ENCODE measurements at regions not wholly inside any gene's neighbourhood (a gene's known extent, or its start where the extent isn't known, plus 50 kb on each side); places are given as distances from the start of the nearest gene placed in this dataset.

DNA sequence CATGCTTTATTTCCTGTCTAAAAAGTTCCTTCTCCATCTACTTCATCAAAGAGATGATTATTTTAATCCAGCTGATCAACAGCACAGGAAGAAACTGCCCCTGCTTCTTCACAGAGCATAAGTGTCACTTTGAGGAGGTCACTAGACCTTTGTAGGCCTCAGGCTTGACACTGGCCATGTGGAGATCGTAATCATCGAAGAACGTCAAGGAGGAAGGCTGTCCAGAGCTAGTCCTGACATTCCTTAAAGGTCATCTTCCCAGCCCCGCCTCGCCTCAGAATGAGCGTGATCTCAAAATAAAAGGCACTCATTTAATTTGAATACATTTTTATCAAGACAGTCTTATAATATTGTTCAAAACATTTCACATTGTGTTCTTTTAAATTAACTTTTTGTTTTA lies 445.7 kb upstream of the CDH4 start:
- H3K9me3 Mint-ChIP-seq: peaks cover under 1% of the 10 kb centered on the region
- H3K27ac Mint-ChIP-seq: no peak overlapping the region
- no peaks in the 10 kb centered on the region for H3K36me3 Mint-ChIP-seq (ENCODE audit: low read depth)
- no peak overlapping the region for H3K4me3 Mint-ChIP-seq
- DNase-seq: no peak
- H3K4me1 Mint-ChIP-seq (ENCODE audit: low read depth): no peaks in the 10 kb centered on the region
- peaks cover 5% of the 10 kb centered on the region for H3K27me3 Mint-ChIP-seq

DNA sequence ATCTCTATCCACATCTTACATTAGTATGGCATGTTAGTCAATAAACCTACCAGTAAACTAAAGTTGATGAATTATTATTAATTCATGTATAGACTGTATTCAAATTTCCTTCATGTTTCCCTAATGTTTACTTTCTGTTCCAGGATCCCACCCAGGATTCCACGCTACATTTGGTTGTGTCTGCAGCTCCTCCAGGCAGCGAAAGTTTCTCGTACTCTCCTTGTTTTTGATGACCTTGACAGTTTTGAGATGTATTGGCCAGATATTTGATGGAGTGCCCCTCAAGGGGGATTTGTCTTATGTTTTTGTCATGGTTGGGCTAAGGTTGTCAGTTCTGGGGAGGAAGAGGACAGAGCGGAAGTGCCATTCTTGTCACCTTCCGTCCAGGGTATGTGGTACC lies 445.2 kb upstream of the CDH4 start:
- H3K27ac Mint-ChIP-seq: no peak overlapping the region
- peaks cover 5% of the 10 kb centered on the region for H3K27me3 Mint-ChIP-seq
- no peaks in the 10 kb centered on the region for H3K9me3 Mint-ChIP-seq
- no peak for DNase-seq
- H3K4me1 Mint-ChIP-seq (ENCODE audit: low read depth): no peaks in the 10 kb centered on the region
- H3K4me3 Mint-ChIP-seq: no peak overlapping the region
- no peaks in the 10 kb centered on the region for H3K36me3 Mint-ChIP-seq (ENCODE audit: low read depth)

DNA sequence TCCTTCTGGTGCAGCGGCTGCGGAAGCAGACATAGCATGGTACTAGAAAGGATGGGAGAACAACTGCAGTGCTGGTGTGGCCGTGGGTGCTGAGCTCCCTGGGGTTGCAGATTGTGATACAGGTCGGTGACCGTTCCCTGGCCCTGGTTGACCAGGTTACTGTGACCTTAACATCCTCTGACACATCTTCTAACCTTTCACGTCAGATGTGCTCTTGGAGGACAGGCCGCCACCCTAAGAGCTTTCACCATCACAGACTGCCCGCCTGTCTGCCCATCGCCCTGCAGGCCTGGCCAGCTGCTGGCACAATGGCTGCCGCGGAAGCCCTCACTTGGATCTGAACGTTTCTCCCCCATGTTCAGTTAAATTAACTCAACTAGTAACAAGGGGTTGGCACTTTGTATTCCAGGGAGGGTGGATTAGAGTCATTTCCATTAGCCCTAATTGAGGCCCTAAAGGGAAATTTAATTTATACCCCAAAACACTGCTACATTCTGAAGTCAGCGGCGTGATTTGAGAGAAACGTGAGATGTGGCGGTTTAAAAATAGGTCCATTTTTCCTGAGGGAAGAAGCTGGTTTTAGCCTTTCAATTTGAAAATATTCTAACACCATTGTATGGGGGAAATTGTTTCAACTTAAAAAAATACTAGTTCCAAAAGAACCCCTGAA lies 443.9 kb upstream of the CDH4 start:
- no peak overlapping the region for H3K4me3 Mint-ChIP-seq

DNA sequence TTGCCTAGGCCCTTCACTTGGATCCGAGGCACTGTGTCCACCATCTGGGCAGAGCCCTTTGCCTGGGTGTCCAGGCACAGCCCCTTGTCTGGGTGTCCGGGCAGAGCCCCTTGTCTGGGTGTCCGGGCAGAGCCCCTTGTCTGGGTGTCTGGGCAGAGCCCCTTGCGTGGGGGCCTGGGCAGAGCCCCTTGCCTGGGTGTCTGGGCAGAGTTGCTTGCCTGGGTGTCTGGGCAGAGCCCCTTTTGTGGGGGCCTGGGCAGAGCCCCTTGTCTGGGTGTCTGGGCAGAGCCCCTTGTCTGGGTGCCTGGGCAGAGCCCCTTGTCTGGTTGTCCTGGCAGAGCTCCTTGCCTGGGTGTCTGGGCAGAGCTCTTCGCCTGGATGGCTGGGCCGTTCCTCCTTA lies 443.4 kb upstream of the CDH4 start:
- no peak overlapping the region for H3K27ac Mint-ChIP-seq
- H3K4me1 Mint-ChIP-seq (ENCODE audit: low read depth): no peaks in the 10 kb centered on the region
- peaks cover 5% of the 10 kb centered on the region for H3K27me3 Mint-ChIP-seq
- peaks cover 2% of the 10 kb centered on the region for H3K9me3 Mint-ChIP-seq
- no peak overlapping the region for H3K4me3 Mint-ChIP-seq
- DNase-seq: no peak
- no peaks in the 10 kb centered on the region for H3K36me3 Mint-ChIP-seq (ENCODE audit: low read depth)

More for the DNA sequence above, 443.9 kb upstream of the CDH4 start:
- no peak for DNase-seq
- peaks cover 5% of the 10 kb centered on the region for H3K27me3 Mint-ChIP-seq
- H3K27ac Mint-ChIP-seq: no peak overlapping the region
- no peaks in the 10 kb centered on the region for H3K36me3 Mint-ChIP-seq (ENCODE audit: low read depth)
- H3K9me3 Mint-ChIP-seq: peaks cover 2% of the 10 kb centered on the region
- no peaks in the 10 kb centered on the region for H3K4me1 Mint-ChIP-seq (ENCODE audit: low read depth)

DNA sequence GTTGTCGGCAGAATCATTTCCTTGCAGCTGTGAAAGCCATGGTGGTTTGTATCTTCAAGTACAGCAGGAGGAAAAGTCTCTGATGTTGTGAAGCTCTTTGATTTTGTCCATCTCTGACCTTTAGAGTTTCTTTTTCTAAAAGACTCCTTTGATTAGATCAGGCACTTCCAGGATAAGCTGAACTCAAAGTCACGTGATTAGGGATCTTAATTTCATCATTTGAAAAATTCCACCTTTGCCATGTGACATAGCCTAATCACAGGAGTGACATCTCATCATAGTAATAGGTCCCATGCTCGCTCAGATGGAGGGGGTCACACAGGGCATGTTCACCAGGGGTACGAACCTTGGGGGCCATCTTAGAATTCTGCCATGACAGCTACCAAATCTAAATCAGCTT lies 441.5 kb upstream of the CDH4 start:
- Mint-ChIP-seq H3K27ac (no peak overlapping the region), H3K4me3 (no peak overlapping the region), H3K4me1 (ENCODE audit: low read depth) (no peaks in the 10 kb centered on the region), H3K27me3 (peaks cover 5% of the 10 kb centered on the region), H3K9me3 (peaks cover 2% of the 10 kb centered on the region), H3K36me3 (ENCODE audit: low read depth) (no peaks in the 10 kb centered on the region)
- no peak for DNase-seq

DNA sequence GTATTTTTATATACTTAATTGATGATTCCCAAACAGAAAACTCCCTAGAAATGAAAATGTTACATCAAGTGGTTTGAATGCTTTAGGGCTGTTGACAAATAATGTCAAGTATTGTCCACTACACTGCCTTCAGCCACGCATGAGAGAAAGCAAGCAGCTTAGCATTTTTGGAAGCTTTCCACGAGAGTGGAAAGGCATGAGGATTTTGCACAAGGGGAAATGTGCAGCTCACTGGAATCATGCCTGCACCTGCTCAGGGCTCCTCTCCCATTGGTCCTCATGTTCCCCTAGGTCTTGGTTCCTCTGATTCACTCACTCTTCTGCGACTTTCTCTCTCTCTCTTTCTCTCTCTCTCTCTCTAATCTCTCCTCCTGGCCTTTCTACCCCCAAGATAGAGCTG lies 439.5 kb upstream of the CDH4 start:
- Mint-ChIP-seq H3K27ac (no peak overlapping the region), H3K4me3 (no peak overlapping the region), H3K9me3 (peaks cover 2% of the 10 kb centered on the region), H3K4me1 (ENCODE audit: low read depth) (no peaks in the 10 kb centered on the region), H3K36me3 (ENCODE audit: low read depth) (no peaks in the 10 kb centered on the region), H3K27me3 (no peaks in the 10 kb centered on the region)
- no peak for DNase-seq

DNA sequence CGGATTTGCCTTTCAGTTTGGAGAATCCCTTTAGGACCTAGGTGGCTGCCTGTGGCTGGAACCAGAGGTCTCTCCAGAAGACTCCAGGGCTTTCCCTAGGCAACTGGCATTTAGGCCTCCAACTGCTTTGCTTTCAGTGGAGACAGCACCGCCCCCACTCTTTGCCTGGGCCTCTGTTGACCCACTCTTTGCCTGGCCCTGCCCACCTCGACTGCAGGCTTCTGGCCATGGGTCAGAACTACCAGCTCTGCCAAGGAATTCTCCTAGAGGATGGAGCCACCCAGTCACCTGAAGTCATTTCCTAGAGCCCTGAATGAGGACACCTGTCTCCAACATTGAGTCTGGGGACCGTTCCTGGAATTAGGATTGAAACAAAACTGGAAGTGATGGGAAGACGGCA lies 439.0 kb upstream of the CDH4 start:
- Mint-ChIP-seq H3K27ac (no peak overlapping the region), H3K36me3 (ENCODE audit: low read depth) (no peaks in the 10 kb centered on the region), H3K9me3 (peaks cover 2% of the 10 kb centered on the region), H3K27me3 (no peaks in the 10 kb centered on the region), H3K4me1 (ENCODE audit: low read depth) (no peaks in the 10 kb centered on the region), H3K4me3 (no peak overlapping the region)
- DNase-seq: no peak

DNA sequence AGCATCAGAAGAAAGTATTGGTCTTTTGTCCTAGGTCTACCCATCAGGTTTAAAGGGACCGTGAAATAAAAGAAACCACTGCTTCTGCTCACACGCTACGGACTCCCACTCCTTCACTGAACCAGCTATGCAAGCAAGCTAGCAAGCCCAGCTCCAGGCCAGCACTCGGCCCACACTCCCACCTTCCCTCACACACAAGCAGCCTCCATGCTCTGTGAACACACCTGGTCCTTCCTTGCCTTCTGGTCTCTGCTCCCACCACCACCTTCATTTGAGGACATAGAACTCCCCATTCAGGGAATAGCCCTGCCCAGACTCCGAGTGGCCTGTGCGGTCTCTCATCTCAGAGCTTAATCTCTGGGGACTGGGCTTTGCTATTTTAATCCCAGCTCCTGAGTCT lies 436.4 kb upstream of the CDH4 start:
- no peak for DNase-seq
- Mint-ChIP-seq H3K4me3 (no peak overlapping the region), H3K4me1 (ENCODE audit: low read depth) (peaks cover 2% of the 10 kb centered on the region), H3K27me3 (peaks cover 9% of the 10 kb centered on the region), H3K36me3 (ENCODE audit: low read depth) (no peaks in the 10 kb centered on the region), H3K27ac (no peak overlapping the region), H3K9me3 (peaks cover 2% of the 10 kb centered on the region)

DNA sequence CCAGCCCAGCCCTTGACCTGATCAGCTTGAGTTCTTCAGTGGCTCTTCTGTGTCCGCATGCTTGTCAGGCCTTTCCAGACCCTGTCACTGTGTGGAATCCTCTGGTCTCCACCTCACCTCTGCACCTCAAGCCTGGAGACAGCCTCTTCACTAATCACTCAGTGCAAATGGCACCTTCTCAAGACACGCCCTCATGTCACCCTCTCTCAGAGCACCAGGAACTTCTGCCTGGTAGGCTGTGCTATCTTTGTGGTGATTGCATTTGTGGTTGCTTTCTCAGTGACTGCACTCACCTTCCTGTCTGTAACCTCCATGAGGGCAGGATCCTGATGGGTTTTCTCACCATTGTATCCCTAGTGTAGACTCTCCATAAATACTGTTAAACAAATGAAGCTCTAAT lies 435.2 kb upstream of the CDH4 start:
- peaks cover 5% of the 10 kb centered on the region for H3K4me1 Mint-ChIP-seq (ENCODE audit: low read depth)
- H3K36me3 Mint-ChIP-seq (ENCODE audit: low read depth): no peaks in the 10 kb centered on the region
- H3K4me3 Mint-ChIP-seq: no peak overlapping the region
- H3K9me3 Mint-ChIP-seq: peaks cover 2% of the 10 kb centered on the region
- H3K27me3 Mint-ChIP-seq: peaks cover 17% of the 10 kb centered on the region
- H3K27ac Mint-ChIP-seq: no peak overlapping the region
- DNase-seq: no peak

DNA sequence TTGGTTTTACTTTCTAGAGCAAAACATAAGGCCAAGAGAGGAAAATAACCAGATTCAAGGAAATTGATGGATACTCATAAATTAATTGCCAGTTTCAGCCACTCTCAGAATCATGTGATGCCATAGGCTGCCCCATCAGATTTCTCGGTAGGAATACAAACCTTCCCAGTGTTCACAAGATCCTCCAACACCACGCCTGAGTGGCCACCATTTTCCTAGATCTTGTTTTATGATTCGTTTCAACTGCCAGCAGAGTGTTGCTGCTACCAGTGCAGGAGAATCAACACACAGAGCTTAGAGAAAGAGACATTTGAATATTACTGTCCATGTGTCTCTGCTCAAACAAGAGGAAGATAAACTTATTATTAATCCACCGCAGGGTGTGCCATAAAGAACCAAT lies 434.2 kb upstream of the CDH4 start:
- no peak overlapping the region for H3K27ac Mint-ChIP-seq
- no peak for DNase-seq
- no peaks in the 10 kb centered on the region for H3K9me3 Mint-ChIP-seq
- peaks cover 21% of the 10 kb centered on the region for H3K27me3 Mint-ChIP-seq
- no peaks in the 10 kb centered on the region for H3K36me3 Mint-ChIP-seq (ENCODE audit: low read depth)
- H3K4me1 Mint-ChIP-seq (ENCODE audit: low read depth): peaks cover 5% of the 10 kb centered on the region
- H3K4me3 Mint-ChIP-seq: no peak overlapping the region

DNA sequence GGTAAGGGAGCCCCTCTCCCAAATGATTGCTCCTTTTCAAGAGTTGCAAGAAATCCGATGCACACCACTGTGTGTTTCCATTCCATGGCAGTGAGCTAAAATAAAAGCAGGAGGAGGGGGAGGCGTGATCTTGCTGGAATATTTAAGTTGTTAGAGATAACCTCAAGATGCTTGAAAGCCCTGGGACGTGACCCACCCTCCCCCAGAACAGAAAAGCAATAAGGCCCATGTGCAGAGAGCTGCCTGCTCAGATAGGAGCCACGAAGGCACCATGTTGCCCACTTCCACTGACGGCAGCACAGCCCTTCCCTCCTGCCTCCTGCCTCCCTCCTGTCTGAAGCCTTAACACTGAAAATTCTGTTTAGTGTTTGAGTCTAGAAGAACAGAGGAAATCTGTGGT lies 432.6 kb upstream of the CDH4 start:
- Mint-ChIP-seq H3K9me3 (no peaks in the 10 kb centered on the region), H3K4me3 (no peak overlapping the region), H3K4me1 (ENCODE audit: low read depth) (peaks cover 5% of the 10 kb centered on the region), H3K27ac (no peak overlapping the region), H3K36me3 (ENCODE audit: low read depth) (no peaks in the 10 kb centered on the region), H3K27me3 (peaks cover 25% of the 10 kb centered on the region)
- no peak for DNase-seq

DNA sequence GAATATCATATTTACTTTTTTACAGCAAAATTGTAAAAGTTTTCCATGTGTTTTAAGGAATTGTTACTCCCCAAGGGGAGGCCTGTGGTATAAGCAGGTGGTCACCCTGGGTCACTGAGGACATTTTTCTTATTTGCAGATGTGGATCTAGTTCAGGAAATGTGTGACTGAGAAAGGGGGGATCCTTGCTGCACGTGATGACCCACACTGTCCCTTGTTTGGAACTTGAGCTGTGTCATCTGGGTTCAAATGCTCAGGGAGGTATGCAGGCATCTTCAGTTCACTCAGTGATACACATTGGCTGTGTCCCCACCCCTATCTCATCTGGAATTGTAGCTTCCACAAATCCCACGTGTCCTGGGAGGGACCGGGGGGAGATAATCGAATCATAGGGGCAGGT lies 431.9 kb upstream of the CDH4 start:
- DNase-seq: no peak
- Mint-ChIP-seq H3K4me3 (no peak overlapping the region), H3K27me3 (peaks cover 25% of the 10 kb centered on the region), H3K9me3 (no peaks in the 10 kb centered on the region), H3K27ac (no peak overlapping the region), H3K36me3 (ENCODE audit: low read depth) (no peaks in the 10 kb centered on the region), H3K4me1 (ENCODE audit: low read depth) (peaks cover 5% of the 10 kb centered on the region)

DNA sequence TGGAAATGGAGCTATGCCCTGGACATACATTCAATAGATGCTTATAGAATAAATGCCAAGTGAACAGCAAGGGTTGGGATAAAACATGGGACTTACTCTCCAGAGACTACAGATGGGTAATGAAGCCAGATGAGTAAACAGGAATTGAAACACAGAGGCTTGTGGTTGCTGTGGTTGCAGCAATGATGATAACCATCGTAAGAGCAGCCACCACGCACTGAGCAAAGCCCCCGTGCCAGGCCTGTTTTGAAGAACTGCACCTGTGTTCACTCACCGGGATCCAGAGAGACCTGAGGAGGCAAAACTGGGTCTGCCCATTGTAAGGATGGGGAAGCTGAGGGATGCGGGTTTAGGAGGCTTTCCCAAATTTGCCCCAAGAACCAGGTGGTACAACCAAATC lies 431.1 kb upstream of the CDH4 start:
- DNase-seq: no peak
- Mint-ChIP-seq H3K4me1 (ENCODE audit: low read depth) (peaks cover 5% of the 10 kb centered on the region), H3K9me3 (no peaks in the 10 kb centered on the region), H3K36me3 (ENCODE audit: low read depth) (no peaks in the 10 kb centered on the region), H3K27ac (no peak overlapping the region), H3K4me3 (no peak overlapping the region), H3K27me3 (peaks cover 25% of the 10 kb centered on the region)

DNA sequence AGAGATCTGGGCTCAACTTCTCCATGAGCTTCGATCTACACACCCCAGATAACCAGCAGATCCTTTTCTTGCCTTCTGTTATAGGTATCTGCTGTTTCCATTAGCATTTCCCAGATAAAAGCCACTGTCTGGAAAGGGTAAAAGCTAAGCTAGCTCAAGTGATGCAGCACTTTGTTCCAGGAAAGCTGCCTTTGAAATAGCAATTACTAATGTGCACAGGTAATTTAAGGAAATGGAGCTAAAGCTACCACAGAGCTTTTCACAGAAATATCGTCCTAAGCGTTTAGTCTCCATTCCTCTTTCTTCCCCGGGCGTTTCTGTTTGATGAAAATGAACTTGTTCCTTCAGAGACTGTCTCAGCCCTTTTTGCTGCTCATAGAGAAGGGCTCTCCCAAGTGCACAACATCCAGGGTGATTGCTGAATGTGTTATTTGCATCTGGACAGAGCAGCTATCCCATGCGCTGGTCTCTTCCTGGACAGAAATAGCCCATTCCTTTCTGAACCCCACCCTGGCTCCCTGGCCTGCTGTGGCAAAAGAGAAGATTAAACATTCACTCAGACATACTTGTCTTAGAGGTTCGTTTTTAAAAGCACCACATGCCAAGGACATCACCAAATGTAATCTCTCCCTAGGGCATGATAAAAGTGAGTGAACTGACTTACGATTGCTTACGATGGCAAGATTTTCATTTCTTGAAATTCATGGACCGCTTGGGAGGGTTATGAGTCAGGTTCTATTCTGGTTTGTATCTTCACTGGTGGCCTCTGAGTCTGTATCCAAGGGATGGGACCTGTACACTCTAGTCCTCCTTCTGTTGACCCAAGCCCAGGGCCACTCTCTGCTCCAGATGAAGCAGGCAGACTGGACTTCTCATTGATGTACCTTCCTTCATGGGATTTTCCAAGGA lies 429.1 kb upstream of the CDH4 start:
- H3K4me1 Mint-ChIP-seq (ENCODE audit: low read depth): peaks cover 5% of the 10 kb centered on the region
- peaks cover 29% of the 10 kb centered on the region for H3K27me3 Mint-ChIP-seq
- H3K9me3 Mint-ChIP-seq: peaks cover 3% of the 10 kb centered on the region
- no peak for DNase-seq
- no peak overlapping the region for H3K27ac Mint-ChIP-seq
- H3K4me3 Mint-ChIP-seq: no peak overlapping the region
- no peaks in the 10 kb centered on the region for H3K36me3 Mint-ChIP-seq (ENCODE audit: low read depth)

DNA sequence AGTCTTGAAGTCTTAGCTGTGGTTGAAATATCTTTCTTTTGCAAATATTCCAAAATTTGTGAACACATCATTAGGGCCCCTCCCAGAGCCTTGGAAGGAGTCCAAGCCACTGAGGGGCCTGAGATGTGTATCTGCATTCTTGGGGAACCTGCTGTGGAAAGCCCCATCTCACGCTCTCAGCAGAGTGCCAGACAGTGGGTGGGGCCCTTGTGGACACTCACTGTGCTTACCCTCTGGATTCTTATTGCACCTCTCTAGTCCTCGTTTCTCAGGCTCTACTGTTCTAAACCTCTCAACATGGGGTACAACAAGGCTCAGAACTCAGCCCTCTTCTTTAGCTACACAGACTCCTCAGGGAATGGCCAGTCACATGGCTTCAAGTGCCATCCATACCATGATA lies 416.2 kb upstream of the CDH4 start:
- H3K36me3 Mint-ChIP-seq (ENCODE audit: low read depth): no peaks in the 10 kb centered on the region

More for the DNA sequence above, 416.2 kb upstream of the CDH4 start:
- Mint-ChIP-seq H3K9me3 (no peaks in the 10 kb centered on the region), H3K4me1 (ENCODE audit: low read depth) (no peaks in the 10 kb centered on the region), H3K27me3 (peaks cover 28% of the 10 kb centered on the region), H3K4me3 (no peak overlapping the region), H3K27ac (no peak overlapping the region)
- DNase-seq: no peak
